Neural progenitor cell (in vitro differentiated cells): ENCODE measurements at regions not wholly inside any gene's neighbourhood (a gene's known extent, or its start where the extent isn't known, plus 50 kb on each side); places are given as distances from the start of the nearest gene placed in this dataset.

ENCODE experiments used
- CTCF ChIP-seq: fragments of 200-600 bp; sonication (generic); IDR thresholded peaks from 2 replicates; pipeline ENCODE4 v1.5.1; 2017; ENCODE audit warnings: antibody characterized with exemption, mild to moderate bottlenecking
- EZH2 ChIP-seq: fragments of 200-600 bp; sonication (generic); IDR thresholded peaks from 2 replicates; pipeline ENCODE4 v1.6.1; 2017; ENCODE audit warnings: antibody characterized with exemption, mild to moderate bottlenecking, moderate library complexity

GRCh38 chr20:4584510-4584909 is 101.7 kb upstream of the PRNP start:
- no peak for TF ChIP-seq CTCF
- TF ChIP-seq EZH2 = no peak
